ENCODE measurements at regions not wholly inside any gene's neighbourhood (a gene's known extent, or its start where the extent isn't known, plus 50 kb on each side); places are given as distances from the start of the nearest gene placed in this dataset.

GRCh38 chr2:136408795-136409194 lies 290.8 kb upstream of the CXCR4 start:
- Mint-ChIP-seq H3K9me3 (no peaks in the 10 kb centered on the region), H3K4me1 (peaks cover 17% of the 10 kb centered on the region), H3K4me3 (no peak overlapping the region), H3K27ac (no peak overlapping the region), H3K27me3 (peaks cover 42% of the 10 kb centered on the region)
- no peak for DNase-seq
- peak; percentile 63 for ATAC-seq

- Mint-ChIP-seq H3K4me1 (peaks cover 17% of the 10 kb centered on the region), H3K9me3 (no peaks in the 10 kb centered on the region), H3K27me3 (peaks cover 50% of the 10 kb centered on the region), H3K27ac (no peak overlapping the region), H3K4me3 (no peak overlapping the region)
- ATAC-seq (peak; percentile 86), DNase-seq (peak in 1 of 2 donors; percentile 23)
These were observed 290.0 kb upstream of the CXCR4 start for GRCh38 chr2:136407952-136408318.

GRCh38 chr2:136407117-136407951 lies 289.4 kb upstream of the CXCR4 start:
- no peaks in the 10 kb centered on the region for H3K9me3 Mint-ChIP-seq
- H3K27me3 Mint-ChIP-seq: peaks cover 55% of the 10 kb centered on the region
- H3K4me1 Mint-ChIP-seq: peaks cover 17% of the 10 kb centered on the region
- no peak overlapping the region for H3K27ac Mint-ChIP-seq
- H3K4me3 Mint-ChIP-seq: no peak overlapping the region
- no peak for ATAC-seq
- DNase-seq: no peak

- H3K27me3 Mint-ChIP-seq: peaks cover 60% of the 10 kb centered on the region
- peaks cover 17% of the 10 kb centered on the region for H3K4me1 Mint-ChIP-seq
- no peak overlapping the region for H3K4me3 Mint-ChIP-seq
- DNase-seq (no peak), ATAC-seq (no peak)
- H3K27ac Mint-ChIP-seq: peak overlapping the region in 1 of 2 donors; percentile 63
- no peaks in the 10 kb centered on the region for H3K9me3 Mint-ChIP-seq
These were observed 287.0 kb upstream of the CXCR4 start for GRCh38 chr2:136404925-136405324.

GRCh38 chr2:136404176-136404575 lies 286.2 kb upstream of the CXCR4 start:
- DNase-seq: no peak
- no peaks in the 10 kb centered on the region for H3K9me3 Mint-ChIP-seq
- peaks cover 17% of the 10 kb centered on the region for H3K4me1 Mint-ChIP-seq
- no peak for ATAC-seq
- H3K4me3 Mint-ChIP-seq: no peak overlapping the region
- H3K27ac Mint-ChIP-seq: no peak overlapping the region
- H3K27me3 Mint-ChIP-seq: peaks cover 60% of the 10 kb centered on the region

GRCh38 chr2:136402281-136402680 lies 284.3 kb upstream of the CXCR4 start:
- H3K27me3 Mint-ChIP-seq: peaks cover 43% of the 10 kb centered on the region

GRCh38 chr2:136399667-136400289 lies 281.8 kb upstream of the CXCR4 start:
- ATAC-seq: no peak

More at GRCh38 chr2:136402281-136402680, 284.3 kb upstream of the CXCR4 start:
- ATAC-seq: no peak
- no peak for DNase-seq
- H3K9me3 Mint-ChIP-seq: no peaks in the 10 kb centered on the region
- H3K27ac Mint-ChIP-seq: no peak overlapping the region
- no peaks in the 10 kb centered on the region for H3K4me1 Mint-ChIP-seq
- no peak overlapping the region for H3K4me3 Mint-ChIP-seq

GRCh38 chr2:136395582-136395981 lies 277.6 kb upstream of the CXCR4 start:
- Mint-ChIP-seq H3K9me3 (no peaks in the 10 kb centered on the region), H3K27ac (peak overlapping the region in 1 of 2 donors; percentile 47), H3K27me3 (no peaks in the 10 kb centered on the region), H3K4me3 (no peak overlapping the region), H3K4me1 (peaks cover 42% of the 10 kb centered on the region)
- DNase-seq (no peak), ATAC-seq (no peak)

More at GRCh38 chr2:136399667-136400289, 281.8 kb upstream of the CXCR4 start:
- Mint-ChIP-seq H3K27ac (no peak overlapping the region), H3K9me3 (no peaks in the 10 kb centered on the region), H3K4me1 (peaks cover 16% of the 10 kb centered on the region), H3K4me3 (no peak overlapping the region), H3K27me3 (peaks cover 28% of the 10 kb centered on the region)
- DNase-seq: no peak

- Mint-ChIP-seq H3K4me3 (peak overlapping the region in 1 of 2 donors; percentile 21), H3K27ac (peak overlapping the region; percentile 94 to 96), H3K27me3 (no peaks in the 10 kb centered on the region), H3K9me3 (no peaks in the 10 kb centered on the region), H3K4me1 (peaks cover 49% of the 10 kb centered on the region)
- ATAC-seq (peak; percentile 76), DNase-seq (no peak)
These were observed 276.4 kb upstream of the CXCR4 start for GRCh38 chr2:136394136-136395060.

GRCh38 chr2:136393514-136393913 lies 275.6 kb upstream of the CXCR4 start:
- DNase-seq: no peak
- no peak for ATAC-seq
- peaks cover 49% of the 10 kb centered on the region for H3K4me1 Mint-ChIP-seq
- no peaks in the 10 kb centered on the region for H3K9me3 Mint-ChIP-seq
- H3K27ac Mint-ChIP-seq: no peak overlapping the region
- H3K27me3 Mint-ChIP-seq: no peaks in the 10 kb centered on the region
- H3K4me3 Mint-ChIP-seq: no peak overlapping the region

GRCh38 chr2:136392897-136393505 lies 275.1 kb upstream of the CXCR4 start:
- H3K4me1 Mint-ChIP-seq: peaks cover 49% of the 10 kb centered on the region
- no peak overlapping the region for H3K4me3 Mint-ChIP-seq
- H3K27me3 Mint-ChIP-seq: no peaks in the 10 kb centered on the region
- DNase-seq (no peak), ATAC-seq (no peak)
- no peaks in the 10 kb centered on the region for H3K9me3 Mint-ChIP-seq
- peak overlapping the region in 1 of 2 donors; percentile 50 for H3K27ac Mint-ChIP-seq

GRCh38 chr2:136389809-136390208 lies 271.9 kb upstream of the CXCR4 start:
- ATAC-seq: peak; percentile 52
- H3K27ac Mint-ChIP-seq: no peak overlapping the region
- no peak overlapping the region for H3K4me3 Mint-ChIP-seq

GRCh38 chr2:136386046-136386445 lies 268.1 kb upstream of the CXCR4 start:
- no peak overlapping the region for H3K27ac Mint-ChIP-seq
- peaks cover 48% of the 10 kb centered on the region for H3K4me1 Mint-ChIP-seq
- no peak for DNase-seq
- no peaks in the 10 kb centered on the region for H3K27me3 Mint-ChIP-seq
- H3K4me3 Mint-ChIP-seq: no peak overlapping the region
- H3K9me3 Mint-ChIP-seq: no peaks in the 10 kb centered on the region
- no peak for ATAC-seq

More at GRCh38 chr2:136389809-136390208, 271.9 kb upstream of the CXCR4 start:
- peaks cover 37% of the 10 kb centered on the region for H3K4me1 Mint-ChIP-seq
- H3K9me3 Mint-ChIP-seq: no peaks in the 10 kb centered on the region
- no peaks in the 10 kb centered on the region for H3K27me3 Mint-ChIP-seq
- no peak for DNase-seq

GRCh38 chr2:136384531-136385303 lies 266.8 kb upstream of the CXCR4 start:
- H3K4me3 Mint-ChIP-seq: peak overlapping the region in 1 of 2 donors; percentile 17

More at GRCh38 chr2:136384531-136385303, 266.8 kb upstream of the CXCR4 start:
- Mint-ChIP-seq H3K9me3 (no peaks in the 10 kb centered on the region), H3K27ac (peak overlapping the region in 1 of 2 donors; percentile 23), H3K27me3 (no peaks in the 10 kb centered on the region), H3K4me1 (peaks cover 45% of the 10 kb centered on the region)
- ATAC-seq (peak; percentile 51), DNase-seq (peak; percentile 57 to 66)
